Stimulated activated CD4-positive, alpha-beta T cell treated with anti-CD3 and anti-CD28 coated beads, Interleukin-4, amount 100 ng/mL, for 24 hours (primary cell): ENCODE measurements at regions not wholly inside any gene's neighbourhood (a gene's known extent, or its start where the extent isn't known, plus 50 kb on each side); places are given as distances from the start of the nearest gene placed in this dataset.

Experiments used
- DNase-seq: peaks from one replicate; pipeline ENCODE4 v3.0.0-alpha.2; 2020

- no peak for DNase-seq
Observed at GRCh38 chr6:156402227-156402626, 375.0 kb upstream of the ARID1B start.

- DNase-seq, result no peak
Observed at GRCh38 chr6:156400487-156400886, 376.7 kb upstream of the ARID1B start.

GRCh38 chr6:156398966-156399365 lies 378.2 kb upstream of the ARID1B start:
- no peak for DNase-seq

GRCh38 chr6:156398371-156398770 lies 378.8 kb upstream of the ARID1B start:
- no peak for DNase-seq

GRCh38 chr6:156396791-156397418 lies 380.3 kb upstream of the ARID1B start:
- peak; percentile 15 for DNase-seq

GRCh38 chr6:156396068-156396771 lies 381.0 kb upstream of the ARID1B start:
- DNase-seq, result peak; percentile 24

- peak; percentile 54 for DNase-seq
Observed at GRCh38 chr6:156395276-156395675, 381.9 kb upstream of the ARID1B start.

- no peak for DNase-seq
Observed at GRCh38 chr6:156392648-156393047, 384.5 kb upstream of the ARID1B start.

GRCh38 chr6:156391977-156392376 lies 385.2 kb upstream of the ARID1B start:
- DNase-seq, result no peak

- DNase-seq, result no peak
Observed at GRCh38 chr6:156391061-156391672, 386.0 kb upstream of the ARID1B start.

- DNase-seq, result no peak
Observed at GRCh38 chr6:156390621-156391020, 386.6 kb upstream of the ARID1B start.

- DNase-seq, result no peak
Observed at GRCh38 chr6:156389296-156389695, 387.9 kb upstream of the ARID1B start.

GRCh38 chr6:156387472-156387871 lies 389.7 kb upstream of the ARID1B start:
- DNase-seq, result no peak

GRCh38 chr6:156383059-156383458 lies 394.1 kb upstream of the ARID1B start:
- DNase-seq, result no peak

- no peak for DNase-seq
Observed at GRCh38 chr6:156379392-156380289, 397.5 kb upstream of the ARID1B start.

GRCh38 chr6:156378853-156379252 lies 398.3 kb upstream of the ARID1B start:
- no peak for DNase-seq

GRCh38 chr6:156376091-156376490 lies 401.1 kb upstream of the ARID1B start:
- DNase-seq, result no peak

- DNase-seq, result no peak
Observed at GRCh38 chr6:156359912-156360311, 417.3 kb upstream of the ARID1B start.

GRCh38 chr6:156352861-156353260 lies 424.3 kb upstream of the ARID1B start:
- no peak for DNase-seq

- DNase-seq, result no peak
Observed at GRCh38 chr6:156351346-156351966, 425.7 kb upstream of the ARID1B start.

GRCh38 chr6:156350337-156350736 lies 426.8 kb upstream of the ARID1B start:
- DNase-seq, result no peak

- no peak for DNase-seq
Observed at GRCh38 chr6:156348849-156349248, 428.3 kb upstream of the ARID1B start.

GRCh38 chr6:156348424-156348823 lies 428.8 kb upstream of the ARID1B start:
- no peak for DNase-seq
